ENCODE measurements at regions not wholly inside any gene's neighbourhood (a gene's known extent, or its start where the extent isn't known, plus 50 kb on each side); places are given as distances from the start of the nearest gene placed in this dataset.

DNA sequence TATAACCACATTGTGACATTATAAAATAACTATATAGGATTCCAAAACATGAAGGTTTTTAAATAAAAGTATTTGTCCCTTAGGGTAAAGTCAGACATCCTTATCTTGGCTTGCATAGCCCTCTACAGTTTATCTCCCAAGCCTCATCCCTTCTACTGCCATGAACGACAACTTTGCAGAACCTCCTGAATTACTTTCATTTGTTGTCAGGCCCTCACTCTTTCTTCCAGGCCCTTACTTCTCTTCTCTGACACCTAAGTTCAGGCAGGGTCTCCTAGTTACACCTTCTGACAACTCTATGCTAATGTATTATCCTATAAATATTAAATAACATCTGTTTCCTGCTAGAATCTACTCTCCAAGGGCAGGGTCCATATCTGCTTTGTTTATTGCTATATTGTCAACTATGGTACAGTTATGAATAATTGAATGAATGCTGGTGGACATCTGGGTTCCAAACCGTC, 115.7 kb upstream of the MDM1 start:
- Histone ChIP-seq H3K4me2 (ENCODE audit: low read depth, low read length, poor library complexity, severe bottlenecking) (no peak overlapping the region), H3K36me3 (ENCODE audit: insufficient read depth, low read length) (no peaks in the 10 kb centered on the region), H2AFZ (ENCODE audit: low read length) (no peak overlapping the region), H3K9me2 (replicated peaks; ENCODE audit: insufficient read depth, low read length) (no peaks in the 10 kb centered on the region), H3K9me3 (ENCODE audit: low read length) (no peaks in the 10 kb centered on the region), H3K27ac (ENCODE audit: low read length) (no peak overlapping the region), H4K20me1 (ENCODE audit: insufficient read depth, low read depth, low read length) (no peaks in the 10 kb centered on the region), H3K27me3 (ENCODE audit: low read length) (no peaks in the 10 kb centered on the region), H3K79me2 (ENCODE audit: low read length) (no peaks in the 10 kb centered on the region), H3K4me1 (ENCODE audit: low read length) (no peaks in the 10 kb centered on the region), H3K9ac (ENCODE audit: low read length) (no peak overlapping the region), H3K4me3 (ENCODE audit: low read length) (no peak overlapping the region)
- no peak for DNase-seq

DNA sequence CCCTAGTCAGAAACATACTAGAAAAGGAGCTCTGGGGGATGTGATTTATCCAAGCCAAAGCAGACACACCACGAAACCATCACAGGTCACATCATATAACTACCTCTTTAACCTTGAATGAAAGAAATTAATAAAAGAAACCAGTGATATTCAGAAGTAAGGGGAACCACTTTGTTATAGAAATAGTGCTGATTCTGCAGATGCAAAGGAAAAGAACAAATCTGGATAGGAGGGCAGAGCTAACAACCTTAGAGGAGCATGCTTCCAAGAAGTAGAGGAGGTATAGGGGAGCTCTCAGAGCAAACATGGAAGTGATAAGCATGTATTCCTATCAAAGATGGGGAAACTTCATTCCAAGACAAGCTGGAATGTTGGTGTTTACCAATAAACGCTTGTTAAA, 117.0 kb upstream of the MDM1 start:
- no peak for DNase-seq
- H3K27me3 ChIP-seq (ENCODE audit: low read length) = no peaks in the 10 kb centered on the region
- H3K4me3 ChIP-seq (ENCODE audit: low read length) = no peak overlapping the region

DNA sequence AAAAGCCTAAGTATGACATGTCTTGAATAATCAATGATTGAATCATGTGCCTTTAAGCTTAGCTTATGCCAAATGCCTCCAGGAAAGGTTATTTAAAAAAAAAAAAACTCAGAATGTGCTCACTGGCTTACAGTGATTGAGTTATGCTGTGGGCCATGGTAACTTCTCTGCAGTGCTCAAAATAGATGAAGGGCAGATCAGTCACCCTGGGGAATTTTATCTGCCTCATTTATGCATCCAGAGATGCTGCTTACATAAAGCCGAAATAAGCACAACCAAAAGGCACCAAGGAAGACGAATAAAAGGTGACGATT, 118.7 kb upstream of the MDM1 start:
- H3K9me2 ChIP-seq (replicated peaks; ENCODE audit: insufficient read depth, low read length) = no peaks in the 10 kb centered on the region
- no peak overlapping the region for H3K4me2 ChIP-seq (ENCODE audit: low read depth, low read length, poor library complexity, severe bottlenecking)
- H3K27ac ChIP-seq (ENCODE audit: low read length) = no peak overlapping the region
- no peaks in the 10 kb centered on the region for H3K27me3 ChIP-seq (ENCODE audit: low read length)
- no peaks in the 10 kb centered on the region for H4K20me1 ChIP-seq (ENCODE audit: insufficient read depth, low read depth, low read length)
- no peak overlapping the region for H2AFZ ChIP-seq (ENCODE audit: low read length)
- H3K4me3 ChIP-seq (ENCODE audit: low read length) = no peak overlapping the region
- no peaks in the 10 kb centered on the region for H3K36me3 ChIP-seq (ENCODE audit: insufficient read depth, low read length)
- H3K79me2 ChIP-seq (ENCODE audit: low read length) = no peaks in the 10 kb centered on the region
- H3K9me3 ChIP-seq (ENCODE audit: low read length) = no peaks in the 10 kb centered on the region
- no peaks in the 10 kb centered on the region for H3K4me1 ChIP-seq (ENCODE audit: low read length)
- no peak for DNase-seq
- H3K9ac ChIP-seq (ENCODE audit: low read length) = no peak overlapping the region

More for the DNA sequence above, 117.0 kb upstream of the MDM1 start:
- H3K27ac ChIP-seq (ENCODE audit: low read length) = no peak overlapping the region
- H2AFZ ChIP-seq (ENCODE audit: low read length) = no peak overlapping the region
- no peaks in the 10 kb centered on the region for H3K36me3 ChIP-seq (ENCODE audit: insufficient read depth, low read length)
- no peak overlapping the region for H3K9ac ChIP-seq (ENCODE audit: low read length)
- H3K9me2 ChIP-seq (replicated peaks; ENCODE audit: insufficient read depth, low read length) = no peaks in the 10 kb centered on the region
- no peaks in the 10 kb centered on the region for H4K20me1 ChIP-seq (ENCODE audit: insufficient read depth, low read depth, low read length)
- no peaks in the 10 kb centered on the region for H3K79me2 ChIP-seq (ENCODE audit: low read length)
- H3K9me3 ChIP-seq (ENCODE audit: low read length) = no peaks in the 10 kb centered on the region
- H3K4me1 ChIP-seq (ENCODE audit: low read length) = no peaks in the 10 kb centered on the region
- no peak overlapping the region for H3K4me2 ChIP-seq (ENCODE audit: low read depth, low read length, poor library complexity, severe bottlenecking)

DNA sequence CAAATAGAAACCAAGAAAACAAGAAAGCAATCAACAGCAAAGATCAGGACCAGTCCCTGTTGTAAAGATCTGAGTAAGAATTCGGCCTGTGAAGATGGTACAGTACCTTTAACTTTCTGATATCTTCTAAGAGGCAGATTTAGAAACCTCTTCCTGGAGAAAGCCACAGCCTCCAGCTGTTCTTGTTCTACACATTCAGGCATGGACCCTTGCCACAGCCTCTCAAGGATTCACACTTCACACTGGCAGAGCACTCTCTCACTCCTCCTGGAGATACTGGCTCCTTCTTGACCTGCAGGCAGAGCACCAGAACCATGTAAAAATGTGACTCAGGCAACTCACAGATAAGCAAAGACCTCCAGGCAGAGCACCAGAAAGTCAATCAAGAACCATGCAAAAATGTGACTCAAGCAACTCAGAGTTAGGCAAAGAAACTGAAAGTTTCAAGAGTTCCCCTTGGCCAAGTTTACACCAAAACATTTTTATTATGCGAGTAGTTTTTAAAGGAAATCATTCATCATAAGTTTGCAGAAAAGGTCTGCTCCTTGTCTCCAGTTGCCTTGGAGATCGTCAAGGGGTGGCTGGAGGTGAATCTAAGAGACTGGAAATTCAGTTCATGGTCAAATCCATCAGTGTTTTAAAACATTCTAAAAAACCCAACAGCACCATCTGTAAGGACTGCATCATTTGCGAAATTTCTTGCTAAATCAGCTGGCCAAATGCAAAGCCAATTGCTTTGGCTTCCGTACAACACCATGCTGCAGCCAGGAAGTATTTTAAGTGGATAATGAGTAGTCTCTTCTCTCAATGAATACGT, 119.3 kb upstream of the MDM1 start:
- H2AFZ ChIP-seq (ENCODE audit: low read length) = no peak overlapping the region
- H3K36me3 ChIP-seq (ENCODE audit: insufficient read depth, low read length) = no peaks in the 10 kb centered on the region
- H3K9me2 ChIP-seq (replicated peaks; ENCODE audit: insufficient read depth, low read length) = no peaks in the 10 kb centered on the region
- no peaks in the 10 kb centered on the region for H3K9me3 ChIP-seq (ENCODE audit: low read length)
- no peak overlapping the region for H3K4me3 ChIP-seq (ENCODE audit: low read length)
- H3K27ac ChIP-seq (ENCODE audit: low read length) = no peak overlapping the region
- H3K9ac ChIP-seq (ENCODE audit: low read length) = no peak overlapping the region
- no peaks in the 10 kb centered on the region for H4K20me1 ChIP-seq (ENCODE audit: insufficient read depth, low read depth, low read length)
- no peaks in the 10 kb centered on the region for H3K27me3 ChIP-seq (ENCODE audit: low read length)
- no peaks in the 10 kb centered on the region for H3K4me1 ChIP-seq (ENCODE audit: low read length)
- no peaks in the 10 kb centered on the region for H3K79me2 ChIP-seq (ENCODE audit: low read length)
- H3K4me2 ChIP-seq (ENCODE audit: low read depth, low read length, poor library complexity, severe bottlenecking) = no peak overlapping the region
- DNase-seq = no peak

DNA sequence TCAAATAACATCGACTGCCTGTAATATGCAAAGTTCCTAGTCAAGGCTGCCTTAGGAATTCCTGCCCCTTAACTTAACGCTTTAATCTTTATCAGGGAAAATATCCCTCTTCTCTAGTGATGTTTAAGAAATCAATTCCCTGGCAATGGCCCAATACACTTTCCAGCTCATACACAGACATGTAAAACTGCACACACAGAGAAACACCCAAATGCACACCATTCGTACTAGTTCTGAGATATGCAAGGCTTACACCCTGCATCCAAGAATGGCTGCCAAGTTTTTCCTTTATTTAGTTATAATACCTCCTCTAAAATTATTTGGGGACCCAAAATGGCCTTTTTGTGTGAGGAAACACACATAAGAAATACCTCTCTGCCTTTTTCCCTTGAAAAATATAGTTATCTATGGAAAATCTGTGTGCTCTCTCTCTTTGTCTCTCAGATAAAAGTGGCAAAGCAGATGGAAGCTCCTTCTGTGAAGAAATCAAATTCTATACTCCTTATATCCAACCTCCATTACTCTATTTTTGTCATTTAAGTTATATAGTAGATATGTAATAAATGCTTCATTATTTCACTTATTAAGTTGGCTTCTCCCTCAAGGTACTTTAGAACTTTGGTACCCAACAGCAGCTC, 120.0 kb upstream of the MDM1 start:
- no peak overlapping the region for H3K9ac ChIP-seq (ENCODE audit: low read length)
- no peak overlapping the region for H3K4me3 ChIP-seq (ENCODE audit: low read length)
- no peaks in the 10 kb centered on the region for H4K20me1 ChIP-seq (ENCODE audit: insufficient read depth, low read depth, low read length)
- H3K9me2 ChIP-seq (replicated peaks; ENCODE audit: insufficient read depth, low read length) = no peaks in the 10 kb centered on the region
- no peak for DNase-seq
- H3K27ac ChIP-seq (ENCODE audit: low read length) = no peak overlapping the region
- no peak overlapping the region for H3K4me2 ChIP-seq (ENCODE audit: low read depth, low read length, poor library complexity, severe bottlenecking)
- no peaks in the 10 kb centered on the region for H3K9me3 ChIP-seq (ENCODE audit: low read length)
- H2AFZ ChIP-seq (ENCODE audit: low read length) = no peak overlapping the region
- H3K79me2 ChIP-seq (ENCODE audit: low read length) = no peaks in the 10 kb centered on the region
- H3K36me3 ChIP-seq (ENCODE audit: insufficient read depth, low read length) = no peaks in the 10 kb centered on the region
- H3K27me3 ChIP-seq (ENCODE audit: low read length) = no peaks in the 10 kb centered on the region
- H3K4me1 ChIP-seq (ENCODE audit: low read length) = no peaks in the 10 kb centered on the region

DNA sequence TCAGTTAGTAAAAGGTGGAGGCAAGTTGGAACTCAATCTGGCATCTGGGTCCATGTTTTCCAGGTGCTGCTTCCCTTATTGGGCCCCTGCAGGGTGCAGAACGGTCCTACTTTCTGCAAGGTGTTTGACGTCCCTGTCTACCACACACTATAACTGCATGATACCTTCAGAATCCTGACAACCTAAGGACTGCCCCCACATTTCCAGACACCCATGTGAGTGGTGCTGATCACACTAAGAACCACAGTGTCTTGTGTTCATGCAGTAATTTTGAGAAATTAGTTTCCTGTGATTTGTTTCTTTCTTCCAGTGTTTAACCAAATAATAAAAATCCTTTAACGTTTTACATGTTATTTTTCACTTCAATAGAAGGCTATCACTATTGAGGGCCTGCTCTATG, 121.1 kb upstream of the MDM1 start:
- Histone ChIP-seq H3K4me3 (ENCODE audit: low read length) (no peak overlapping the region), H3K27ac (ENCODE audit: low read length) (no peak overlapping the region), H3K79me2 (ENCODE audit: low read length) (no peaks in the 10 kb centered on the region), H3K4me2 (ENCODE audit: low read depth, low read length, poor library complexity, severe bottlenecking) (no peak overlapping the region), H3K36me3 (ENCODE audit: insufficient read depth, low read length) (no peaks in the 10 kb centered on the region), H3K9me3 (ENCODE audit: low read length) (no peaks in the 10 kb centered on the region), H3K9ac (ENCODE audit: low read length) (no peak overlapping the region), H4K20me1 (ENCODE audit: insufficient read depth, low read depth, low read length) (no peaks in the 10 kb centered on the region), H3K4me1 (ENCODE audit: low read length) (no peaks in the 10 kb centered on the region), H3K27me3 (ENCODE audit: low read length) (no peaks in the 10 kb centered on the region), H2AFZ (ENCODE audit: low read length) (no peak overlapping the region), H3K9me2 (replicated peaks; ENCODE audit: insufficient read depth, low read length) (no peaks in the 10 kb centered on the region)
- DNase-seq = no peak

DNA sequence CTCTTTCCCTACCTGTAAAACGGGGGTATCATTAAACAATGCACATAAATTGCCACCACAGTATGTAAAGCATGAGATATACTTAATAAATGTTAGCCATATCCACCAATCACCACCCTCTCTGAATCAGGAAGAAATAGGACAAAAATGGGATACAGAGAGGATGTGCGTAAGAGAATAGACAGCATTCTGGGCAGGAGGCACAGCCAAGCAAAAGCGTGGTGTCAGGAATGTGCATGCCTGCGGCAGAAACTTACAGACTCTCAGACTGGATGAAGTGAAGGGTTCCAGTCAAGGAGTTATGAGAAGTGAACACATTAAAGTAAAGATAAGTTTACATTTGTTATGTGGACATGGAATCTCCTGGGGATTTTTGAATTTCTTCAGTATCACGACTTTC, 121.7 kb upstream of the MDM1 start:
- no peak overlapping the region for H3K27ac ChIP-seq (ENCODE audit: low read length)
- H3K4me1 ChIP-seq (ENCODE audit: low read length) = no peaks in the 10 kb centered on the region
- H3K9ac ChIP-seq (ENCODE audit: low read length) = no peak overlapping the region
- H3K4me2 ChIP-seq (ENCODE audit: low read depth, low read length, poor library complexity, severe bottlenecking) = no peak overlapping the region
- H3K36me3 ChIP-seq (ENCODE audit: insufficient read depth, low read length) = no peaks in the 10 kb centered on the region
- DNase-seq = no peak
- H4K20me1 ChIP-seq (ENCODE audit: insufficient read depth, low read depth, low read length) = no peaks in the 10 kb centered on the region
- no peak overlapping the region for H2AFZ ChIP-seq (ENCODE audit: low read length)
- H3K4me3 ChIP-seq (ENCODE audit: low read length) = no peak overlapping the region
- no peaks in the 10 kb centered on the region for H3K79me2 ChIP-seq (ENCODE audit: low read length)
- H3K9me3 ChIP-seq (ENCODE audit: low read length) = no peaks in the 10 kb centered on the region
- H3K9me2 ChIP-seq (replicated peaks; ENCODE audit: insufficient read depth, low read length) = no peaks in the 10 kb centered on the region
- no peaks in the 10 kb centered on the region for H3K27me3 ChIP-seq (ENCODE audit: low read length)

DNA sequence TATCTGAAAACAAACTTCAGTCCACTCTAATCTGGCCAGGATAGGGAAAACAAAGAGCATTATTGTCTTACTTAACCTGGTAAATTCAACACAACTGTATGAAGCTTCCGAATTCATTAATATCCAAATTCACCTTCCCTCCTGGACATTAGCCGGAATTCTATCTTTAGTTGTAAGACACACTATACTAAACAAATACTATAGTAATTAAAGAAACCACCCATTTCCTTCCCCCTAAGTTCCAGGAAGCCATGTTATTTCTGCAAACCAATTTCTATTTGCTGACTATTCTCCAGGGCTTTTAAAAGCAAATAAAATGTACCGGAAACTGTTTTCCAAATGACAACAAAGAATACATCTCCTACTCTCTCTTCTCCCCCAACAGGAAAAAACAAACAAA, 122.7 kb upstream of the MDM1 start:
- Histone ChIP-seq H3K36me3 (ENCODE audit: insufficient read depth, low read length) (no peaks in the 10 kb centered on the region), H3K9me2 (replicated peaks; ENCODE audit: insufficient read depth, low read length) (no peaks in the 10 kb centered on the region), H2AFZ (ENCODE audit: low read length) (no peak overlapping the region), H3K9me3 (ENCODE audit: low read length) (no peaks in the 10 kb centered on the region), H3K9ac (ENCODE audit: low read length) (no peak overlapping the region), H3K4me3 (ENCODE audit: low read length) (no peak overlapping the region), H3K79me2 (ENCODE audit: low read length) (no peaks in the 10 kb centered on the region), H4K20me1 (ENCODE audit: insufficient read depth, low read depth, low read length) (no peaks in the 10 kb centered on the region), H3K27ac (ENCODE audit: low read length) (no peak overlapping the region), H3K4me1 (ENCODE audit: low read length) (no peaks in the 10 kb centered on the region), H3K4me2 (ENCODE audit: low read depth, low read length, poor library complexity, severe bottlenecking) (no peak overlapping the region), H3K27me3 (ENCODE audit: low read length) (no peaks in the 10 kb centered on the region)
- DNase-seq = no peak
